ENCODE measurements at regions not wholly inside any gene's neighbourhood (a gene's known extent, or its start where the extent isn't known, plus 50 kb on each side); places are given as distances from the start of the nearest gene placed in this dataset.

GRCh38 chr6:91193446-91193845 lies 606.6 kb upstream of the MAP3K7 start:
- TF ChIP-seq GATA3 (IDR thresholded peaks at IDR 0.05; ENCODE audit: low read depth, low read length) = no peak
- no peak for TF ChIP-seq GATA2 (IDR thresholded peaks at IDR 0.05; ENCODE audit: low read depth, low read length)
